ENCODE measurements at regions not wholly inside any gene's neighbourhood (a gene's known extent, or its start where the extent isn't known, plus 50 kb on each side); places are given as distances from the start of the nearest gene placed in this dataset.

GRCh38 chr2:6525475-6525964 lies 340.2 kb downstream of the CMPK2 start:
- H3K36me3 ChIP-seq (replicated peaks in 1 of 2; ENCODE audit: control insufficient read depth in 1 of 2, insufficient read depth in 2 of 2, low read length in 2 of 2): no peaks in the 10 kb centered on the region
- WGBS (ENCODE audit: low lambda C conversion rate): 10% methylated on average over 6 of the region's 6 CpGs
- no peaks in the 10 kb centered on the region for H3K27me3 ChIP-seq (ENCODE audit: control insufficient read depth in 1 of 2, insufficient read depth in 2 of 2, low read length in 2 of 2)
- H3K9me3 ChIP-seq (ENCODE audit: low read length): no peaks in the 10 kb centered on the region
- no peak overlapping the region for H3K4me2 ChIP-seq (ENCODE audit: low read depth, low read length)
- no peak overlapping the region for H3K9ac ChIP-seq (ENCODE audit: insufficient read depth, low read depth, low read length)
- FAIRE-seq (no peak), ATAC-seq (no peak), DNase-seq (ENCODE audit: low spot score) (no peak)
- intact Hi-C loops (cut with micrococcal nuclease; ENCODE audit: unreplicated experiment): no loop called here
- no peak overlapping the region for H3K27ac ChIP-seq (ENCODE audit: extremely low read length, insufficient read depth, low read length)
- H3K79me2 ChIP-seq (ENCODE audit: insufficient read depth, low read length): no peaks in the 10 kb centered on the region
- no peak overlapping the region for H2AFZ ChIP-seq (ENCODE audit: low read length)
- POLR2A ChIA-PET: no interaction called here
- H3K4me3 ChIP-seq (replicated peaks in 1 of 3; ENCODE audit: insufficient read depth in 1 of 3, low read depth in 2 of 3, low read length in 3 of 3): no peak overlapping the region
- BruUV-seq (replicated peaks): no TSS peak
- CTCF ChIA-PET (ENCODE audit: low intra/inter-chr PET ratio, low total read pairs): no interaction called here
- in situ Hi-C loops (cut with HindIII; ENCODE audit: extremely low pct_ligation_motif_present, low pct_unique_long_range_greater_than_20kb): no loop called here
- H3K4me1 ChIP-seq (ENCODE audit: insufficient read depth, low read length): no peaks in the 10 kb centered on the region
- H4K20me1 ChIP-seq (ENCODE audit: insufficient read depth, low read length): no peaks in the 10 kb centered on the region
- TF ChIP-seq ZNF496 (CRISPR knock-in tag; IDR thresholded peaks at IDR 0.05; ENCODE audit: insufficient replicate concordance) (no peak), JUND (CRISPR knock-in tag; IDR thresholded peaks at IDR 0.05) (no peak), CAMTA2 (CRISPR knock-in tag; IDR thresholded peaks at IDR 0.05; ENCODE audit: borderline replicate concordance) (no peak), ZFP91 (CRISPR knock-in tag; IDR thresholded peaks at IDR 0.05; ENCODE audit: borderline replicate concordance) (no peak), ZNF260 (CRISPR knock-in tag; IDR thresholded peaks at IDR 0.05; ENCODE audit: borderline replicate concordance, low read depth) (no peak), CHD2 (IDR thresholded peaks at IDR 0.05; ENCODE audit: low read depth, low read length) (no peak), ZNF12 (CRISPR knock-in tag; IDR thresholded peaks at IDR 0.05) (no peak), RAD51 (IDR thresholded peaks at IDR 0.05; ENCODE audit: borderline replicate concordance) (no peak), PAWR (CRISPR knock-in tag; IDR thresholded peaks at IDR 0.05; ENCODE audit: borderline replicate concordance) (no peak), TERF1 (CRISPR knock-in tag; IDR thresholded peaks at IDR 0.05) (no peak), ZBTB25 (CRISPR knock-in tag; IDR thresholded peaks at IDR 0.05) (no peak), ZNF547 (CRISPR knock-in tag; IDR thresholded peaks at IDR 0.05) (no peak), PRDM15 (CRISPR knock-in tag; IDR thresholded peaks at IDR 0.05) (no peak), ZNF18 (CRISPR knock-in tag; IDR thresholded peaks at IDR 0.05; ENCODE audit: insufficient replicate concordance) (no peak), NRL (CRISPR knock-in tag; IDR thresholded peaks at IDR 0.05; ENCODE audit: borderline replicate concordance) (no peak)

All from HepG2 (cell line).